GM06990 (cell line): ENCODE measurements at regions not wholly inside any gene's neighbourhood (a gene's known extent, or its start where the extent isn't known, plus 50 kb on each side); places are given as distances from the start of the nearest gene placed in this dataset.

Experiments
- DNase-seq: peaks from one replicate; pipeline ENCODE4 v3.0.0-alpha.2; 2011; ENCODE audit not compliant: insufficient read length; ENCODE audit errors: extremely low read depth
- H3K27me3 ChIP-seq: replicated peaks from 2 replicates; pipeline ENCODE4 v1.6.0; 2011; ENCODE audit warnings: low read length; ENCODE audit not compliant: control insufficient read depth, insufficient read depth
- H3K36me3 ChIP-seq: 2 replicates; pipeline ENCODE4 v1.5.1; 2011; ENCODE audit warnings: low read length; ENCODE audit not compliant: control insufficient read depth, insufficient read depth
- H3K4me3 ChIP-seq: replicated peaks from 2 replicates; pipeline ENCODE4 v1.5.1; 2011; ENCODE audit warnings: low read depth, mild to moderate bottlenecking, control low read depth, low read length
- CTCF ChIP-seq: IDR thresholded peaks from 2 replicates; pipeline ENCODE4 v1.5.1; 2011; ENCODE audit warnings: low read length, control low read depth, mild to moderate bottlenecking, inconsistent platforms; ENCODE audit not compliant: insufficient read depth, poor library complexity, severe bottlenecking

GRCh38 chrX:13939741-13940597 is 89.7 kb downstream of the GEMIN8 start:
- Histone ChIP-seq H3K4me3 (no peak overlapping the region), H3K36me3 (no peaks in the 10 kb centered on the region), H3K27me3 (no peaks in the 10 kb centered on the region; the same call in none of the 2 replicates)
- no peak for TF ChIP-seq CTCF
- DNase-seq: no peak

GRCh38 chrX:13938829-13939530 is 90.7 kb downstream of the GEMIN8 start:
- TF ChIP-seq CTCF: no peak
- Histone ChIP-seq H3K27me3 (no peaks in the 10 kb centered on the region; the same call in none of the 2 replicates), H3K36me3 (no peaks in the 10 kb centered on the region), H3K4me3 (no peak overlapping the region)
- DNase-seq: no peak

GRCh38 chrX:13938051-13938828 is 91.5 kb downstream of the GEMIN8 start:
- Histone ChIP-seq H3K27me3 (no peaks in the 10 kb centered on the region; the same call in none of the 2 replicates), H3K36me3 (no peaks in the 10 kb centered on the region), H3K4me3 (no peak overlapping the region; the same call in 1 of the 2 replicates)
- peak; percentile 15 for DNase-seq
- TF ChIP-seq CTCF: no peak

GRCh38 chrX:13937370-13938050 is 92.2 kb downstream of the GEMIN8 start:
- no peak for DNase-seq
- Histone ChIP-seq H3K4me3 (no peak overlapping the region), H3K36me3 (no peaks in the 10 kb centered on the region), H3K27me3 (no peaks in the 10 kb centered on the region; the same call in none of the 2 replicates)
- TF ChIP-seq CTCF: no peak

GRCh38 chrX:13936521-13937225 is 93.0 kb downstream of the GEMIN8 start:
- no peak for TF ChIP-seq CTCF
- Histone ChIP-seq H3K27me3 (no peaks in the 10 kb centered on the region; the same call in none of the 2 replicates), H3K4me3 (no peak overlapping the region), H3K36me3 (no peaks in the 10 kb centered on the region)
- no peak for DNase-seq
